ENCODE measurements at regions not wholly inside any gene's neighbourhood (a gene's known extent, or its start where the extent isn't known, plus 50 kb on each side); places are given as distances from the start of the nearest gene placed in this dataset.

DNA sequence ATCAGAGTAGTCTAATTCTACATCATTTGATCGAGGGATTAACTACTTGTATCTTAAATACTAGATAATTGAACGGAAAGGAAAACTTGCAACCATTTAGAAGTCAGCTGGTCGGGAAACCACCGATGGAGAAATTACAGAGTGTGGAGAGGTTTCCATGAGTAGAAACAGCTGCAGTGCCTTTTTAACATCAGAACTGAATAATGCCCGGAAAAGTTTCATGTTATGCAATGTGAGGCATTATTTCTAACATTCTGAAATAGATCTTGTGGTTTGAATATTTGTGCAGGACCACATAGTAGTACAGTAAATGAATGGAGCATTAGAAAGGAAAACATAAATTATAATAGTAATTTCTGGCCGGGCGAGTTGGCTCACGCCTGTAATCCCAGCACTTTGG, 88.1 kb upstream of the RNF180 start:
- Histone ChIP-seq H3K4me1 (ENCODE audit: low read depth, poor library complexity, severe bottlenecking) (no peaks in the 10 kb centered on the region), H3K4me2 (no peak overlapping the region), H3K27ac (no peak overlapping the region), H3K79me2 (ENCODE audit: insufficient read depth, low read depth) (no peaks in the 10 kb centered on the region), H3K4me3 (IDR thresholded peaks at IDR 0.05; ENCODE audit: insufficient read depth, low read depth, low read length) (no peak overlapping the region), H4K20me1 (ENCODE audit: insufficient read depth) (no peaks in the 10 kb centered on the region), H2AFZ (ENCODE audit: low read depth) (no peak overlapping the region), H3K9ac (no peak overlapping the region), H3K36me3 (ENCODE audit: insufficient read depth) (no peaks in the 10 kb centered on the region), H3K27me3 (ENCODE audit: insufficient read depth, low read depth) (no peaks in the 10 kb centered on the region)
- TF ChIP-seq, protein P1, sequence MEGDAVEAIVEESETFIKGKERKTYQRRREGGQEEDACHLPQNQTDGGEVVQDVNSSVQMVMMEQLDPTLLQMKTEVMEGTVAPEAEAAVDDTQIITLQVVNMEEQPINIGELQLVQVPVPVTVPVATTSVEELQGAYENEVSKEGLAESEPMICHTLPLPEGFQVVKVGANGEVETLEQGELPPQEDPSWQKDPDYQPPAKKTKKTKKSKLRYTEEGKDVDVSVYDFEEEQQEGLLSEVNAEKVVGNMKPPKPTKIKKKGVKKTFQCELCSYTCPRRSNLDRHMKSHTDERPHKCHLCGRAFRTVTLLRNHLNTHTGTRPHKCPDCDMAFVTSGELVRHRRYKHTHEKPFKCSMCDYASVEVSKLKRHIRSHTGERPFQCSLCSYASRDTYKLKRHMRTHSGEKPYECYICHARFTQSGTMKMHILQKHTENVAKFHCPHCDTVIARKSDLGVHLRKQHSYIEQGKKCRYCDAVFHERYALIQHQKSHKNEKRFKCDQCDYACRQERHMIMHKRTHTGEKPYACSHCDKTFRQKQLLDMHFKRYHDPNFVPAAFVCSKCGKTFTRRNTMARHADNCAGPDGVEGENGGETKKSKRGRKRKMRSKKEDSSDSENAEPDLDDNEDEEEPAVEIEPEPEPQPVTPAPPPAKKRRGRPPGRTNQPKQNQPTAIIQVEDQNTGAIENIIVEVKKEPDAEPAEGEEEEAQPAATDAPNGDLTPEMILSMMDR (conservative IDR thresholded peaks at IDR 0.05; ENCODE audit: low read depth, low read length): no peak

DNA sequence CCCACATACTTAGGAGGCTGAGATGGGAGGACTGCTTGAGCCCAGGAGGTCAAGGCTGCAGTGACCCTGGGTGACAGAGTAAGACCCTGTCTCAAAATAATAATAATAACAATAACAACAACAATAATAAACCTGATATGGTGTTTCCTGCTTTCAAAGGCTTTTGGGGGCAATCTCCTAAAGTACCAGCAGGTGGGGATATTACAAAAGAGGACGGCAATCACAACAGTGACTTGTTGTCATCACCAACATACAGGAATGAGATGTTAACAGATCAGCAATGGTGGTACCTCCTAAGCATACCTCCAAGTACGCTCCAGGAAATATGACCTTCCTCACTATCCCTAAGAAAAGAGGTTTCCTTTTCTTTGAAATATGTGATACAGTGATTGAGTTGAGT, 91.1 kb upstream of the RNF180 start:
- no peak overlapping the region for H3K4me2 ChIP-seq
- H3K79me2 ChIP-seq (ENCODE audit: insufficient read depth, low read depth): no peaks in the 10 kb centered on the region
- H2AFZ ChIP-seq (ENCODE audit: low read depth): no peak overlapping the region
- H3K27me3 ChIP-seq (ENCODE audit: insufficient read depth, low read depth): no peaks in the 10 kb centered on the region
- H4K20me1 ChIP-seq (ENCODE audit: insufficient read depth): no peaks in the 10 kb centered on the region
- no peak overlapping the region for H3K9ac ChIP-seq
- H3K4me3 ChIP-seq (IDR thresholded peaks at IDR 0.05; ENCODE audit: insufficient read depth, low read depth, low read length): no peak overlapping the region
- H3K36me3 ChIP-seq (ENCODE audit: insufficient read depth): no peaks in the 10 kb centered on the region
- TF ChIP-seq, protein P1 (conservative IDR thresholded peaks at IDR 0.05; ENCODE audit: low read depth, low read length): peak; percentile 74
- H3K4me1 ChIP-seq (ENCODE audit: low read depth, poor library complexity, severe bottlenecking): no peaks in the 10 kb centered on the region
- H3K27ac ChIP-seq: no peak overlapping the region

- Histone ChIP-seq H4K20me1 (ENCODE audit: insufficient read depth) (no peaks in the 10 kb centered on the region), H3K4me3 (IDR thresholded peaks at IDR 0.05; ENCODE audit: insufficient read depth, low read depth, low read length) (no peak overlapping the region), H3K4me1 (ENCODE audit: low read depth, poor library complexity, severe bottlenecking) (no peaks in the 10 kb centered on the region), H3K9ac (no peak overlapping the region), H3K27me3 (ENCODE audit: insufficient read depth, low read depth) (no peaks in the 10 kb centered on the region), H2AFZ (ENCODE audit: low read depth) (no peak overlapping the region), H3K27ac (no peak overlapping the region), H3K4me2 (no peak overlapping the region), H3K79me2 (ENCODE audit: insufficient read depth, low read depth) (no peaks in the 10 kb centered on the region), H3K36me3 (ENCODE audit: insufficient read depth) (no peaks in the 10 kb centered on the region)
- TF ChIP-seq, protein P1 (conservative IDR thresholded peaks at IDR 0.05; ENCODE audit: low read depth, low read length): no peak
These were observed 96.2 kb upstream of the RNF180 start for GRCh38 chr5:64069486-64069885.

DNA sequence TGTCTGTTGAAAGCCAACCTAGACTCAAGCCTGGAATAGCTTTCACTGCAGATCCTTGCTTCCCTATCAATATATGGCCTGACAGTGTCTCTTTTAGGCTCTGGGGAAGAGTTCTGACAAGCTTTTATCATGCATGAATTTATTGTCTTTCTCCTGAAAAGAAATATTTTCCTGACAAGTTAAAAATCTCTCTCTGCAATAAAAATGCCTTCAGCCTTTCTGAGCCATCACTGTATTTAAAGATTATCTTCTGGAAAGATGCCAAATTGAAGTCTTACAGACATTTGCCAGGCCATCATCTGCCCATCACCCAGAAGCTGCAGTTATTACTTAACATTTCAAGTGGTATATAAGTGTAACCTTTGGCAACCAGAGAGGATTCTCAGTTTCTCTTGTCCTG, 88.1 kb upstream of the HTR1A start:
- no peaks in the 10 kb centered on the region for H3K4me1 ChIP-seq (ENCODE audit: low read depth, poor library complexity, severe bottlenecking)
- H3K36me3 ChIP-seq (ENCODE audit: insufficient read depth): no peaks in the 10 kb centered on the region
- no peaks in the 10 kb centered on the region for H3K27me3 ChIP-seq (ENCODE audit: insufficient read depth, low read depth)
- no peak overlapping the region for H3K27ac ChIP-seq
- H2AFZ ChIP-seq (ENCODE audit: low read depth): no peak overlapping the region
- H3K79me2 ChIP-seq (ENCODE audit: insufficient read depth, low read depth): no peaks in the 10 kb centered on the region
- TF ChIP-seq, protein P1 (conservative IDR thresholded peaks at IDR 0.05; ENCODE audit: low read depth, low read length): no peak
- no peaks in the 10 kb centered on the region for H4K20me1 ChIP-seq (ENCODE audit: insufficient read depth)
- no peak overlapping the region for H3K9ac ChIP-seq
- no peak overlapping the region for H3K4me2 ChIP-seq
- no peak overlapping the region for H3K4me3 ChIP-seq (IDR thresholded peaks at IDR 0.05; ENCODE audit: insufficient read depth, low read depth, low read length)

All from KMS-11 (cell line).